HG02763 (cell line): ENCODE measurements at regions not wholly inside any gene's neighbourhood (a gene's known extent, or its start where the extent isn't known, plus 50 kb on each side); places are given as distances from the start of the nearest gene placed in this dataset.

ENCODE experiments used
- ATAC-seq: cut with Tn5 transposase; IDR thresholded peaks from one replicate; pipeline ENCODE4 v1.9.1; 2021; ENCODE audit warnings: mild to moderate bottlenecking, moderate library complexity; ENCODE audit not compliant: unreplicated experiment

DNA sequence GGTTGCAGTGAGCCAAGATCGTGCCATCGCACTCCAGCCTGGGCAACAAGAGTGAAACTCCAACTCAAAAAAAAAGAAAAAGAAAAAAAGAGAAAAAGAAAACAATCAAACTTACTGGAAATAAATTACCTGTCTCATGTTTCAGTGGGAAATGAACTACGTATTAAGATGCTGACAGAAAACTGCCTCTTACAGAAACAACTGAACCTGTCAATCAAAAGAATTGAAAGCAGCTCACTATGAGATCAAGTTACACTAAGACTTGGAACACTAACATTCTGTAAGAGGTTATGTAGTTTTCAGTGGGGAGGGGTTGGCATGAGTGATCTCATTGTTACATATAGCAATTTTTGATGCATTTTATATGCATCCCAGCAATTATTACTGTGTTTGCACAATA, 64.4 kb upstream of the SPATA31E1 start:
- ATAC-seq = no peak

DNA sequence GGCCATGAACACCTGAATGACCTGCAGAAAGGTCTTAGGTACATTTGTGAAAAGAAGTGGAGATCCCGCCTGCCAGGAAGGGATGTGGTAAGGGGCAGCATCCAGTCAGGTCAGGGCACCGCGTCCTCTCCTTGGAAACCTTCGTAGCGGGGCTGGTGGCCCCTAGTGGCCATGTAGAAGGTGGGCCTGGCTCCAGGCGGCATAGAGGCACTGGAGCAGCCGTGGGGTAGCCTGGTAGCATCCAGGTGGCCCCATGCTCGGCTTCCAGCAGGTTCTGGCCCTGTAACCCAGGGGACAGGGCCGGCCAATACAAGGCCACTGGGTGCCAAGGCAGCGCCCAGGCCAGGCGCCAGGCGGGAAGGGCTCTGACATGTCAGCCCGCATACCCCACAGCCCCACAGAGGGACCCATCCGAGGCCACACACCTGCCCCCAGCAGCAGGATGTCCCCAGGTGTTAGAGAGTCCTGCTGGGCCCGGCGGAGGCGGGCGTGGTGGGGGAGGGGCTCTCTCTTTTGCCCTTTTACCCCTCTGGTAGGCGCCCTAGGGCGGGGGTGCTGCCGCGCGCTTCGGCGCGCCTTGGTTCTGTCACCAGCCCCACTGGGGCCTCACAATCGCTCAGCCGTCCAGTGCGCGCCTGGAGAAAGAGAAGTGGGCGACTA, 58.3 kb upstream of the SPATA31E1 start:
- no peak for ATAC-seq

DNA sequence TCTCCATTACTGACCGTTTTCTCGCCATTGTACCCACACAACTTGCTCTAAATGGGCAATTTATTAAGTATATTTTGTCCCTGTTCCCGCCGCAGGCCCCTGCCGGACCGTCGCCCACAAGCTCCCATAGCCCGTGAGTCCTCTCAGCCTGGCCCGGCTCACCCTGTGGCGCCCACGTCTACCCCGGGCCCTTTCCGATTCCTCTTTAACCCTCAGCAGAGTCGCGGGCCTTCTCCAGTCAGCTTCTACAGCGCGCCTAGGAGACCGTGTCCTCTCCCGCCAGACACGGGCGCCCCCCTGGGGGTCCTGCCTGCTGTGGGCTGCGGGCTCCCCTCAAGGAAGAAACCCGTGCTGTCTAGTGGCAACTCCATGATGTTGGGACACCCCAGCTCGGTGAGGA, 57.8 kb upstream of the SPATA31E1 start:
- ATAC-seq = no peak

DNA sequence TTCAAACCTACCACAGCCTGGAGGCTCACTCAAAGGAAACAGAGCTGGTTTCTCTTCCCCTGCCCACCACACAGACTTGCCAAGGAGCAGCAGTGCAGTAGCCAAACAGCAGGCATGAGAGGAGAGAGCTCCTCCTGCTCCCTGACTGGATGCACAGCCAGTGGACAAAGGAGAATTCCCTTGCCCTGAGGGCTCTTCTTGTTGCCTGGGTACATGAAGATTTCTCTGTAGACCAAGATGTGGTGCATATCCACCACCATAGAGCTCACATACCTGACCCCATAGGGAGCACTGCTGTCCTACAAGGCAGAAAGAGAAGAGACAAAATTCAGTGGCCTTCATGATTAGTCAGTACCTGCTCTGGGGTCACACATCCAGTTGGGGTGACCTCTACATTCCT, 56.3 kb upstream of the SPATA31E1 start:
- ATAC-seq = no peak

DNA sequence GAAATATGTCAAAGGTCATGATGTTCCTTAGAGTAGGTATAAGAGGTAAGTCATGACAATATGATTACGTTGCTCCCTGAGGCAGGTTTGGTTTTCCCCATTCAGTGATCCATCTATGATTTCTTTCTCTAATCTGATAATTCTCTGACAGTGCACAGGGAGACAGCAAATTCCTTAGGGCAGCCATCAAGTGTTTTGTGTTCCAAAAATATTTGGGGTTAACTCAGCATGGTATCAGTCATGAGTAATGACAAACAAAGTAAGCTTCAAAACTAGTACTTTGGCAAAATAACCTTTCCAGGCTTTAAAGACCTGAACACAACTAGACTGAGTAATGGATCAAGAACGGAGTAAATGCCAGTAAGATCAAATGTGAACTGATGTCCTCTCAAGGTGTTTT, 55.3 kb upstream of the SPATA31E1 start:
- no peak for ATAC-seq

DNA sequence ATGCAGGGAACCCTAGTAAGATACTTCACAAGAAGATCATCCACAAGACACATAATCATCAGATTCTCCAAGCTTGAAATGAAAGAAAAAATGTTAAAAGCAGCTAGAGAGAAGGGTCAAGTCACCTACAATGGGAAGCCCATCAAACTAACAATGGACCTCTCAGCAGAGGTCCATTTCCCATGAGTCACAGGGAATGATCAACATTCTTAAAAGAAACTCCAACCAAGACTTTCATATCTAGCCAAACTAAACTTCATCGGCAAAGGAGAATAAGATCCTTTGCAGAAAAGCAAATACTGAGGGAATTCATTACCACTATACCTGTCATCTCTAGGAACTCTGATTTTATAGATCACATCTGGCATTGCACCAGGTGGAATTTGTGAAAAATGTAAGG, 52.9 kb upstream of the SPATA31E1 start:
- no peak for ATAC-seq

- ATAC-seq = no peak
Measured at GRCh38 chr9:87830446-87830845, 52.2 kb upstream of the SPATA31E1 start.

GRCh38 chr9:87831159-87831558, 51.5 kb upstream of the SPATA31E1 start:
- no peak for ATAC-seq
